Left lung (tissue), 4 donors: ENCODE measurements at regions not wholly inside any gene's neighbourhood (a gene's known extent, or its start where the extent isn't known, plus 50 kb on each side); places are given as distances from the start of the nearest gene placed in this dataset.
"Not testable (repeated sequence)": the region's sequence is repeated elsewhere in the genome, so short reads cannot be mapped to it uniquely, and the experiment has no call there.

Source experiments
- ATAC-seq: fragments of 200-7000 bp; cut with Tn5 transposase; one replicate; pipeline ENCODE4 v1.9.1; 2020; ENCODE audit warnings: moderate library complexity
- DNase-seq, 4 donors: peaks; one replicate each; pipeline ENCODE4 v3.0.0-alpha.2; 2013 to 2020
- H3K27ac ChIP-seq, 2 donors: fragments of 200-600 bp; sonication (generic) in 1 of 2; one replicate each; pipeline versions ENCODE4 v1.5.0 to v1.8.0; 2020 to 2021
- H3K27me3 ChIP-seq, 2 donors: fragments of 200-600 bp; sonication (generic) in 1 of 2; one replicate each; pipeline versions ENCODE4 v1.5.0 to v1.8.0; 2020 to 2021
- H3K36me3 ChIP-seq, 2 donors: fragments of 200-600 bp; sonication (generic) in 1 of 2; one replicate each; pipeline versions ENCODE4 v1.5.0 to v1.8.0; 2020 to 2021
- H3K4me1 ChIP-seq, 2 donors: fragments of 200-600 bp; one replicate each; pipeline ENCODE4 v1.8.0; 2021
- H3K4me3 ChIP-seq, 2 donors: fragments of 200-600 bp; sonication (generic) in 1 of 2; one replicate each; pipeline versions ENCODE4 v1.5.0 to v1.8.0; 2020 to 2021; ENCODE audit warnings: mild to moderate bottlenecking in 1 of 2
- H3K9me3 ChIP-seq, 2 donors: fragments of 200-600 bp; sonication (generic) in 1 of 2; one replicate each; pipeline versions ENCODE4 v1.5.0 to v1.8.0; 2020 to 2021
- intact Hi-C, 2 donors: fragments of 100-400 bp; cut with DNase I; formaldehyde crosslinking; loops; one replicate each; pipeline versions ENCODE4 v1.11.2 to v1.14.2; 2022
- TF ChIP-seq, protein P1 (sequence below), 2 donors: fragments of 200-600 bp; sonication (generic) in 1 of 2; IDR thresholded peaks; one replicate each; pipeline versions ENCODE4 v1.5.0 to v1.8.0; 2021; ENCODE audit warnings: antibody characterized with exemption in 2 of 2
- donor health status: DM: no; HTN: yes; CAD: no.
- donor health status: DM: no; HTN: no; CAD: no.

DNA sequence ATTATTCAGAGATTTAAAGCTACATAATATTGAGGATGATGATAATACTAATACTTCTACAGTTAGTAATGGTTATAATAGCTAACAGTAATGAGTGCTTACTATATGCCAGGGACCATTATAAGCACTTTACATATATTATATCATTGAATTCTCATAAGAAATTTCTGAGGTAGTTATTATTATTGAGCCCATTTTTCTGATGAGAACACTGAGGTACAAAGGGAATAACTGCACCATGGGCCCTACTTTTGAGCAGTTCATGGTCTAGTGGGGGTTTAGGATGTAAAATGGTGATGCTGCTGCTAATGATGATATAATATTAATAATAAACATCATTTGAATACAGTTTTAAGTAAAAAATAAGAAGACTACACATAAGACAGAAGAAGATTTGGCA is 64.2 kb upstream of the SPDL1 start:
- no peak for ATAC-seq
- H3K27ac ChIP-seq: no peak overlapping the region
- intact Hi-C loops: no loop called here

DNA sequence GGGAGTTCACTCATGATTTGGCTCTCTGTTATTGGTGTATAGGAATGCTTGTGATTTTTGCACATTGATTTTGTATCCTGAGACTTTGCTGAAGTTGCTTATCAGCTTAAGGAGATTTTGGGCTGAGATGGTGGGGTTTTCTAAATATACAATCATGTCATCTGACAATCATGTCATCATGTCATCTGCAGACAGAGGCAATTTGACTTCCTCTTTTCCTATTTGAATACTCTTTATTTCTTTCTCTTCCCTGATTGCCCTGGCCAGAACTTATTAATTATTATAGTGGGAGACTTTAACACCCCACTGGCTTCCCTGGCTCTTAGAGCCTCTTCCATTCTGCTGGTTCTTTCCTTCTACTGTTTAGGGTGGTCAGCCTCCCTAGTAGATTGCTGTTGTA is 64.8 kb upstream of the SPDL1 start:
- H3K4me1 ChIP-seq, ATAC-seq, H3K27me3 ChIP-seq, H3K27ac ChIP-seq, H3K4me3 ChIP-seq, intact Hi-C loops, H3K9me3 ChIP-seq, H3K36me3 ChIP-seq, DNase-seq: not testable (repeated sequence)

More for the DNA sequence above, 64.2 kb upstream of the SPDL1 start:
- DNase-seq: no peak
- no peaks in the 10 kb centered on the region for H3K4me1 ChIP-seq
- peaks cover 0 to 3% of the 10 kb centered on the region in 2 donors for H3K27me3 ChIP-seq
- no peaks in the 10 kb centered on the region for H3K36me3 ChIP-seq
- TF ChIP-seq, protein P1, sequence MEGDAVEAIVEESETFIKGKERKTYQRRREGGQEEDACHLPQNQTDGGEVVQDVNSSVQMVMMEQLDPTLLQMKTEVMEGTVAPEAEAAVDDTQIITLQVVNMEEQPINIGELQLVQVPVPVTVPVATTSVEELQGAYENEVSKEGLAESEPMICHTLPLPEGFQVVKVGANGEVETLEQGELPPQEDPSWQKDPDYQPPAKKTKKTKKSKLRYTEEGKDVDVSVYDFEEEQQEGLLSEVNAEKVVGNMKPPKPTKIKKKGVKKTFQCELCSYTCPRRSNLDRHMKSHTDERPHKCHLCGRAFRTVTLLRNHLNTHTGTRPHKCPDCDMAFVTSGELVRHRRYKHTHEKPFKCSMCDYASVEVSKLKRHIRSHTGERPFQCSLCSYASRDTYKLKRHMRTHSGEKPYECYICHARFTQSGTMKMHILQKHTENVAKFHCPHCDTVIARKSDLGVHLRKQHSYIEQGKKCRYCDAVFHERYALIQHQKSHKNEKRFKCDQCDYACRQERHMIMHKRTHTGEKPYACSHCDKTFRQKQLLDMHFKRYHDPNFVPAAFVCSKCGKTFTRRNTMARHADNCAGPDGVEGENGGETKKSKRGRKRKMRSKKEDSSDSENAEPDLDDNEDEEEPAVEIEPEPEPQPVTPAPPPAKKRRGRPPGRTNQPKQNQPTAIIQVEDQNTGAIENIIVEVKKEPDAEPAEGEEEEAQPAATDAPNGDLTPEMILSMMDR (IDR thresholded peaks at IDR 0.05): no peak
- H3K4me3 ChIP-seq: no peak overlapping the region
- H3K9me3 ChIP-seq: peaks cover 0 to 7% of the 10 kb centered on the region in 2 donors

DNA sequence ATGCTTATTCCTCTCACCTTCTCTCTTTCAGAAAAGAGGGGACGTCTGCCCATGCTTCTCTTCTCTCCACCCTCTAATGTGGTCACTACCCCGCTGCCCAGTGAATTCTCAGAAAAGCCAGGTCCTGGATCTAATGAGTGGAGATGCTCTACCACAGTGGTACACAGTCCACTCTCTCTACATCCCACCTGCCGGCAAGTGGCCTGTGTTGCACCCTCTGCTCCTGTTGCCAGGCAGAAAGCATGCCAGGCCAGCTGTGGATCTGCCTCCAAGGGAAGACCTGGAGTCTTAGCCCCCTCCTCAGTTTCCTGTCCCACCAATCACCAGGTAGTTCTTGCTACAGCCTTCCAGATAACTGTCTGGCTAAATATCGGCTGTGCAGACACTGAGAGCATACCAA is 71.2 kb upstream of the SPDL1 start:
- DNase-seq (no peak), ATAC-seq (no peak)
- TF ChIP-seq, protein P1 (IDR thresholded peaks at IDR 0.05): no peak

DNA sequence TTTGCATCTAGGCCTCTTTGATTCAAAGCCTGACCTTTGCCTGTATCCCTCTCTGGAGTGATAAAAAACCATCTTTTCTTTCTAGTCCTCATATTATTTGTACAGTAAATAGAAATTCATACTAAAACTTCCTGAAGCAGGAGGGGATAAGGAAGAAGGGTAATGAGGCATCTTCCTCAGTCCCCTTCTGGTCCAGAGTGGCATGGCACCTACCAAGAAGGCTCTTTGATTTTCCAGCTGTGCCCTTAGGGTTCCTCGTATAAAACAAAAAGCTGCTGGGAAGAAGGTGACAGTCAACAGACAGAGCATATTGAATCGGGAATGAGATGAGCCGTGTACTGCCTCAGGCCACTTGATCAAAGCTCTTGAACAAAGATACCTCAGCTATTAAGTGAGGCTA is 71.9 kb upstream of the SPDL1 start:
- Histone ChIP-seq H3K9me3 (no peaks in the 10 kb centered on the region), H3K36me3 (no peaks in the 10 kb centered on the region), H3K4me3 (no peak overlapping the region), H3K4me1 (no peaks in the 10 kb centered on the region), H3K27me3 (no peaks in the 10 kb centered on the region), H3K27ac (no peak overlapping the region)
- DNase-seq (no peak), ATAC-seq (no peak)
- intact Hi-C loops: no loop called here
- TF ChIP-seq, protein P1 (IDR thresholded peaks at IDR 0.05): no peak

More for the DNA sequence above, 71.2 kb upstream of the SPDL1 start:
- no peak overlapping the region for H3K27ac ChIP-seq
- intact Hi-C loops: no loop called here
- no peaks in the 10 kb centered on the region for H3K27me3 ChIP-seq
- H3K9me3 ChIP-seq: no peaks in the 10 kb centered on the region
- no peak overlapping the region for H3K4me3 ChIP-seq
- H3K36me3 ChIP-seq: no peaks in the 10 kb centered on the region
- no peaks in the 10 kb centered on the region for H3K4me1 ChIP-seq

DNA sequence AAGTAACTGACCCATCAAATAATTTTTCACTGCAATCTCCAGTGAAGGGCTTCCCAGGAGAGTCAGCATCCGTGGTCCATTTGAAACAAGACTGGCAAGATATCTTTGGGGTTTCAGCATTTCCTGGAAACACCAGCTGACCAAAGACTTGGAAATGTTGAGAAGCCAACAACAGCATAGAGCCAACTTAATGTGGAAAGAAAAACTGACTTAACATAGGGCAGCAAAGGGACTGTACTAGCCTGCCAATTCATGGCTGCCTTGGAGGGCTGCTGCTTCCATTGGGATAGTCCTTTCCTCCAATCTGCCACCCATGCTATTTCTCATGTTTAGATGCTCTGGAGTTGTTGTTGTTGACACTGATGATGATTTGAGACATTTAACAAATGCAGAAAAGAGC is 76.5 kb upstream of the SPDL1 start:
- no peaks in the 10 kb centered on the region for H3K27me3 ChIP-seq
- no peak overlapping the region for H3K4me3 ChIP-seq
- H3K36me3 ChIP-seq: no peaks in the 10 kb centered on the region
- ATAC-seq: no peak
- H3K27ac ChIP-seq: no peak overlapping the region
- TF ChIP-seq, protein P1 (IDR thresholded peaks at IDR 0.05): no peak
- H3K9me3 ChIP-seq: no peaks in the 10 kb centered on the region
- intact Hi-C loops: no loop called here
- no peak for DNase-seq
- H3K4me1 ChIP-seq: no peaks in the 10 kb centered on the region

DNA sequence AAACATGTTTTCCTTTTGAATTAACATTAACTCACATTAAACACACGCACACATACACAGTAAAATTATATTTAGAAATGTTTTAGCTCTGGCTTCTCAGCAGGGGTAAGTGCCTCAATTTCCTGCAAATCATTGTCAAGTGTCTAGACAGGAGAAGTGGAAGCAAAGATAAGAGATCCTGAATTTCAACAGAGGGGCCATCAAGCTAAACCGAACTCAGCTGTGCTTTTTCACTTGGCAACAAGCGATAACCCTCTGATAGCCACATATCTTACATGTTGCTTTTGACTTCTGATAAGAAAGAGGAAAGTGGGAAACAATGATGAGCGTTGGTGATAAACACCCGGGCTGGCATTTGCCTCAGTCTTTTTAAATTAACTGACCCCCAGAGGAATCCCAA is 79.7 kb upstream of the SPDL1 start:
- no peak overlapping the region for H3K4me3 ChIP-seq
- TF ChIP-seq, protein P1 (IDR thresholded peaks at IDR 0.05): no peak
- no peak overlapping the region for H3K27ac ChIP-seq
- intact Hi-C loops: no loop called here
- ATAC-seq (no peak), DNase-seq (no peak)
- no peaks in the 10 kb centered on the region for H3K27me3 ChIP-seq
- H3K36me3 ChIP-seq: no peaks in the 10 kb centered on the region
- no peaks in the 10 kb centered on the region for H3K4me1 ChIP-seq
- no peaks in the 10 kb centered on the region for H3K9me3 ChIP-seq
